Mucosa of rectum (tissue), 2 donors: ENCODE measurements at regions not wholly inside any gene's neighbourhood (a gene's known extent, or its start where the extent isn't known, plus 50 kb on each side); places are given as distances from the start of the nearest gene placed in this dataset.
"Not testable (repeated sequence)": the region's sequence is repeated elsewhere in the genome, so short reads cannot be mapped to it uniquely, and the experiment has no call there.

Source experiments
- H3K27ac ChIP-seq, 2 donors: one replicate each; pipeline ENCODE4 v1.7.0; 2013; ENCODE audit warnings: inconsistent platforms in 2 of 2, low read depth in 2 of 2, low read length in 2 of 2
- H3K27me3 ChIP-seq, 2 donors: one replicate each; pipeline ENCODE4 v1.7.0; 2013; ENCODE audit warnings: low read length in 2 of 2; ENCODE audit not compliant: control insufficient read depth in 2 of 2, insufficient read depth in 2 of 2
- H3K36me3 ChIP-seq, 2 donors: one replicate each; pipeline ENCODE4 v1.7.0; 2013; ENCODE audit warnings: low read length in 2 of 2; ENCODE audit not compliant: control insufficient read depth in 2 of 2, insufficient read depth in 2 of 2
- H3K4me1 ChIP-seq, 2 donors: one replicate each; pipeline ENCODE4 v1.7.0; 2013; ENCODE audit warnings: low read length in 2 of 2, mild to moderate bottlenecking in 1 of 2; ENCODE audit not compliant: control insufficient read depth in 2 of 2, insufficient read depth in 2 of 2
- H3K4me3 ChIP-seq, 2 donors: one replicate each; pipeline ENCODE4 v1.7.0; 2013; ENCODE audit warnings: low read length in 2 of 2
- H3K9ac ChIP-seq, 2 donors: one replicate each; pipeline ENCODE4 v1.7.0; 2013; ENCODE audit warnings: low read length in 2 of 2, low read depth in 1 of 2, mild to moderate bottlenecking in 1 of 2
- H3K9me3 ChIP-seq, 2 donors: one replicate each; pipeline ENCODE4 v1.7.0; 2013; ENCODE audit warnings: low read length in 2 of 2; ENCODE audit not compliant: control insufficient read depth in 2 of 2
- donor health status: healthy.
- donor health status: Normal muscosa, but diverticular disease.

GRCh38 chr1:239098400-239099037 lies 287.8 kb upstream of the CHRM3 start:
- Histone ChIP-seq H3K9me3 (no peaks in the 10 kb centered on the region), H3K9ac (no peak overlapping the region), H3K36me3 (no peaks in the 10 kb centered on the region), H3K4me3 (no peak overlapping the region), H3K27me3 (no peaks in the 10 kb centered on the region), H3K4me1 (no peaks in the 10 kb centered on the region), H3K27ac (no peak overlapping the region)

- H3K9me3 ChIP-seq: no peaks in the 10 kb centered on the region
- H3K4me1 ChIP-seq: no peaks in the 10 kb centered on the region
- no peaks in the 10 kb centered on the region for H3K27me3 ChIP-seq
- no peaks in the 10 kb centered on the region for H3K36me3 ChIP-seq
- no peak overlapping the region for H3K4me3 ChIP-seq
- H3K9ac ChIP-seq: no peak overlapping the region
- no peak overlapping the region for H3K27ac ChIP-seq
Observed at GRCh38 chr1:239091537-239091936, 294.8 kb upstream of the CHRM3 start.

- Histone ChIP-seq H3K36me3 (no peaks in the 10 kb centered on the region), H3K9me3 (no peaks in the 10 kb centered on the region), H3K4me1 (no peaks in the 10 kb centered on the region), H3K27ac (no peak overlapping the region), H3K9ac (no peak overlapping the region), H3K27me3 (no peaks in the 10 kb centered on the region), H3K4me3 (no peak overlapping the region)
Observed at GRCh38 chr1:239084459-239085080, 301.8 kb upstream of the CHRM3 start.

- H3K27ac ChIP-seq, H3K4me1 ChIP-seq, H3K36me3 ChIP-seq, H3K4me3 ChIP-seq, H3K9ac ChIP-seq, H3K9me3 ChIP-seq, H3K27me3 ChIP-seq: not testable (repeated sequence)
Observed at GRCh38 chr1:239081947-239082346, 304.4 kb upstream of the CHRM3 start.

- H3K9ac ChIP-seq: no peak overlapping the region
- H3K9me3 ChIP-seq: no peaks in the 10 kb centered on the region
- H3K36me3 ChIP-seq: no peaks in the 10 kb centered on the region
- H3K4me3 ChIP-seq: no peak overlapping the region
- no peaks in the 10 kb centered on the region for H3K27me3 ChIP-seq
- H3K27ac ChIP-seq: no peak overlapping the region
- no peaks in the 10 kb centered on the region for H3K4me1 ChIP-seq
Observed at GRCh38 chr1:239067480-239067879, 318.9 kb upstream of the CHRM3 start.

GRCh38 chr1:239067058-239067457 lies 319.3 kb upstream of the CHRM3 start:
- H3K4me1 ChIP-seq: no peaks in the 10 kb centered on the region
- no peaks in the 10 kb centered on the region for H3K27me3 ChIP-seq
- no peak overlapping the region for H3K9ac ChIP-seq
- no peak overlapping the region for H3K4me3 ChIP-seq
- H3K9me3 ChIP-seq: no peaks in the 10 kb centered on the region
- H3K36me3 ChIP-seq: no peaks in the 10 kb centered on the region
- no peak overlapping the region for H3K27ac ChIP-seq

GRCh38 chr1:239061770-239062169 lies 324.6 kb upstream of the CHRM3 start:
- H3K4me1 ChIP-seq: no peaks in the 10 kb centered on the region
- H3K27ac ChIP-seq: no peak overlapping the region
- H3K9ac ChIP-seq: no peak overlapping the region
- H3K9me3 ChIP-seq: no peaks in the 10 kb centered on the region
- H3K27me3 ChIP-seq: no peaks in the 10 kb centered on the region
- H3K4me3 ChIP-seq: no peak overlapping the region
- H3K36me3 ChIP-seq: no peaks in the 10 kb centered on the region

- H3K27ac ChIP-seq: no peak overlapping the region
- H3K9me3 ChIP-seq: no peaks in the 10 kb centered on the region
- no peaks in the 10 kb centered on the region for H3K36me3 ChIP-seq
- no peaks in the 10 kb centered on the region for H3K27me3 ChIP-seq
- no peaks in the 10 kb centered on the region for H3K4me1 ChIP-seq
- no peak overlapping the region for H3K9ac ChIP-seq
- H3K4me3 ChIP-seq: no peak overlapping the region
Observed at GRCh38 chr1:239058190-239058589, 328.2 kb upstream of the CHRM3 start.

- Histone ChIP-seq H3K4me3 (no peak overlapping the region), H3K27ac (no peak overlapping the region), H3K27me3 (no peaks in the 10 kb centered on the region), H3K9ac (no peak overlapping the region), H3K4me1 (no peaks in the 10 kb centered on the region), H3K9me3 (no peaks in the 10 kb centered on the region), H3K36me3 (no peaks in the 10 kb centered on the region)
Observed at GRCh38 chr1:239056940-239057339, 329.4 kb upstream of the CHRM3 start.

- Histone ChIP-seq H3K9me3 (no peaks in the 10 kb centered on the region), H3K4me1 (no peaks in the 10 kb centered on the region), H3K4me3 (no peak overlapping the region), H3K27ac (no peak overlapping the region), H3K36me3 (no peaks in the 10 kb centered on the region), H3K9ac (no peak overlapping the region), H3K27me3 (no peaks in the 10 kb centered on the region)
Observed at GRCh38 chr1:239053279-239053678, 333.1 kb upstream of the CHRM3 start.
